SH-SY5Y (cell line): ENCODE measurements at regions not wholly inside any gene's neighbourhood (a gene's known extent, or its start where the extent isn't known, plus 50 kb on each side); places are given as distances from the start of the nearest gene placed in this dataset.

Source experiments
- GATA2 ChIP-seq: IDR thresholded peaks from 2 replicates; pipeline ENCODE4 v1.6.1; 2011; ENCODE audit warnings: mild to moderate bottlenecking, low read depth, low read length
- GATA3 ChIP-seq: IDR thresholded peaks from 2 replicates; pipeline ENCODE4 v1.6.1; 2011; ENCODE audit warnings: low read depth, mild to moderate bottlenecking, low read length, moderate library complexity

DNA sequence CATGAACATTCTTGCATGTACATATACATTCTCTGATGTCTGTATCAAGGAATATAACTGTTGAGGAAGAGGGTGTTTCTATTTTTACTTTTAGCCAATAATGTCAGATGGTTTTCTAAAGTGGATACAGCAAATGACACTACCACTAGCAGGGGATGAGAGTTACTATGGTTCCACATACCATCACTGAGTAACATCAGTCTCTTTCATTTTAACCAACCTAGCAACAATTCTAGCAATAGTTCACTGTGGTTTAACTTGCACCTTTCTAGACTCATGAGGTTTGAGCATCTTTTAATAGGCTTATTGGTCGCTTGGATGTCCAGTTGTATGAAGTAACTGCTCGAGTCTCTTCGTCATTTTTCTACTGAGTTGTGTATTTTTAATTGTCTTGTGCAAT is 68.5 kb upstream of the ZNF746 start:
- TF ChIP-seq GATA3 = no peak
- no peak for TF ChIP-seq GATA2
